ENCODE measurements at regions not wholly inside any gene's neighbourhood (a gene's known extent, or its start where the extent isn't known, plus 50 kb on each side); places are given as distances from the start of the nearest gene placed in this dataset.

GRCh38 chr10:118246332-118247295, 95.5 kb downstream of the FAM204A start:
- H3K36me3 Mint-ChIP-seq (ENCODE audit: low read depth) = no peaks in the 10 kb centered on the region
- H3K4me3 Mint-ChIP-seq = no peak overlapping the region

DNA sequence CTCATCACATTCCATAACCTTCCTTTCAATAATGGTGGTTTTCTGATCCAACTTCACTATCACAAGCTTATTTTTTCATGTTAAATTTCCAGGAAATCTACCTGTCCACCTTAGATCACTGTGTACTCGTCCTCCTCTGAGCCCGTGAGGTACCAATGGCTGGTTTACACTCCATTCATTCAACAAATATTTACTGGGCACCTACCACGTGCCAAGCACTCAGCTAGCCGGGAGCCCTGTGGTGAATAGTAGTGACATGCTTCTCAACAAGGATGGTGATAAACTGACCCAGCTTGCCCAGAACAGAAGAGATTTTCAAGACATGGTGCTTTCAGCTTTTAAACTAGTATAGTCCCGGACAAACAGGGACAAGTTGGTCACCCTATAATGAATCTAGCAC, 98.2 kb downstream of the FAM204A start:
- Mint-ChIP-seq H3K36me3 (ENCODE audit: low read depth) (no peaks in the 10 kb centered on the region), H3K9me3 (no peaks in the 10 kb centered on the region), H3K4me1 (ENCODE audit: low read depth) (no peaks in the 10 kb centered on the region), H3K4me3 (no peak overlapping the region), H3K27ac (no peak overlapping the region), H3K27me3 (peaks cover 61% of the 10 kb centered on the region)

More at GRCh38 chr10:118246332-118247295, 95.5 kb downstream of the FAM204A start:
- no peaks in the 10 kb centered on the region for H3K9me3 Mint-ChIP-seq
- H3K27ac Mint-ChIP-seq = no peak overlapping the region
- peaks cover 73% of the 10 kb centered on the region for H3K27me3 Mint-ChIP-seq
- H3K4me1 Mint-ChIP-seq (ENCODE audit: low read depth) = no peaks in the 10 kb centered on the region

- Mint-ChIP-seq H3K4me3 (no peak overlapping the region), H3K27me3 (peaks cover 49% of the 10 kb centered on the region), H3K4me1 (ENCODE audit: low read depth) (no peaks in the 10 kb centered on the region), H3K36me3 (ENCODE audit: low read depth) (no peaks in the 10 kb centered on the region), H3K9me3 (no peaks in the 10 kb centered on the region), H3K27ac (no peak overlapping the region)
Measured at GRCh38 chr10:118241229-118242137, 100.6 kb downstream of the FAM204A start.

DNA sequence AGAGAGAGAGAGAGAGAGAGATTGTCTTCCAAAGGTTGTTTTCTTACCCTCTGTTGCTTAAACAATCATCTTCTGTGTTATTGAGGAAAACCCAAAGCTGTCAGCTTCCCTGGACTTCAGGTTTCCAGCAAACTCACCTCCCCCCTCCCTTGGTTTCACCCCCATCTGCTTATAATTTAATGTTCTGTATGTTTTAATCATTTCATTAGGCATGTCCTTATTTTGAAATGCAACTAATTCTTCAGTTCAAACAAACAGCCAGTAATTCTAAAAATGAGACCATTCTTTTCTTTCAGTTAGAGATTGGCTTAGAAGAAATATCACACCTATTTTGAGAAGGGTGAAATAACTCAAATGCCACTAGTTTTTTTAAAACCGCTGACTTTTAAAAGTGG, 102.9 kb downstream of the FAM204A start:
- H3K36me3 Mint-ChIP-seq (ENCODE audit: low read depth) = no peaks in the 10 kb centered on the region
- no peak overlapping the region for H3K4me3 Mint-ChIP-seq
- no peak overlapping the region for H3K27ac Mint-ChIP-seq
- H3K9me3 Mint-ChIP-seq = no peaks in the 10 kb centered on the region
- H3K4me1 Mint-ChIP-seq (ENCODE audit: low read depth) = no peaks in the 10 kb centered on the region
- peaks cover 33% of the 10 kb centered on the region for H3K27me3 Mint-ChIP-seq

- H3K27ac Mint-ChIP-seq = no peak overlapping the region
- H3K36me3 Mint-ChIP-seq (ENCODE audit: low read depth) = no peaks in the 10 kb centered on the region
- no peaks in the 10 kb centered on the region for H3K9me3 Mint-ChIP-seq
- H3K4me1 Mint-ChIP-seq (ENCODE audit: low read depth) = no peaks in the 10 kb centered on the region
- H3K27me3 Mint-ChIP-seq = peaks cover 27% of the 10 kb centered on the region
- H3K4me3 Mint-ChIP-seq = no peak overlapping the region
Measured at GRCh38 chr10:118238573-118239235, 103.4 kb downstream of the FAM204A start.

DNA sequence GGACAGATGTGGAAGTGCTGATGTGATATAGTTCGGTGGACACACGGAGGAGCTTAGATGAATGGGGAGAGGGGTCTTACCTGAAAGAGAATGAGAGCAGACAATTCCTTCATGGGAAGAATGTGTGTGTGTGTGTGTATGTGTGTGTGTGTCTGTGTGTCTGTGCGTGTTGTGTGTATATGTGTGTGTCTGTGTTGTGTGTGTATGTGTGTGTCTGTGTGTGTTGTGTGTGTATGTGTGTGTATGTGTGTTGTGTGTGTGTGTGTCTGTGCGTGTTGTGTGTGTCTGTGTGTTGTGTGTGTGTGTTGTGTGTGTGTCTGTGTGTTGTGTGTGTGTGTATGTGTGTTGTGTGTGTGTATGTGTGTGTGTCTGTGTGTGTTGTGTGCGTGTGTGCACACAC, 104.2 kb downstream of the FAM204A start:
- Mint-ChIP-seq H3K9me3 (no peaks in the 10 kb centered on the region), H3K27ac (no peak overlapping the region), H3K4me3 (no peak overlapping the region), H3K4me1 (ENCODE audit: low read depth) (no peaks in the 10 kb centered on the region), H3K36me3 (ENCODE audit: low read depth) (no peaks in the 10 kb centered on the region), H3K27me3 (peaks cover 22% of the 10 kb centered on the region)

DNA sequence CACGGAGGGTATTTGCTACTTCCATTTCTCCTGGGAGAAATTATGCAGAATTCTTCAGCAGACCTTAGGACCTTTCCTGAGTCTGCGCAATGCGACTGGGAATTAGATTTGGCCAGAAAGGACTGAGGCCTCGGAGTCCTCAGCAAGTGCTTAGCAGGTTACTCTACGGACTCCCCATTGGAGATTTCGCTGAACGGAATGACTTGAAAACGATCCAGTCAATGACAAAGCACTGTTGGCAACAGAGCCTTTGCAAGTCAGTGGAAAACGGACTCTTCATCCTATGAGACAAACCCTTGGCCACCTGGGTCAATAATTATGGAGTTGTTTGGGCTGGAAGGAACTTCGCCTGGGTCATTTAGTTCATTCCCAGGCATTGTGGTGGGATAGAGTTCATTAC, 107.4 kb downstream of the FAM204A start:
- no peaks in the 10 kb centered on the region for H3K4me1 Mint-ChIP-seq (ENCODE audit: low read depth)
- H3K9me3 Mint-ChIP-seq = no peaks in the 10 kb centered on the region
- H3K4me3 Mint-ChIP-seq = no peak overlapping the region
- peaks cover 19% of the 10 kb centered on the region for H3K27me3 Mint-ChIP-seq
- H3K27ac Mint-ChIP-seq = no peak overlapping the region
- no peaks in the 10 kb centered on the region for H3K36me3 Mint-ChIP-seq (ENCODE audit: low read depth)

GRCh38 chr10:118220346-118220850, 121.7 kb downstream of the FAM204A start:
- Mint-ChIP-seq H3K36me3 (ENCODE audit: low read depth) (no peaks in the 10 kb centered on the region), H3K27me3 (peaks cover 24% of the 10 kb centered on the region), H3K9me3 (peaks cover 4% of the 10 kb centered on the region), H3K4me3 (no peak overlapping the region), H3K27ac (no peak overlapping the region), H3K4me1 (ENCODE audit: low read depth) (no peaks in the 10 kb centered on the region)

- Mint-ChIP-seq H3K9me3 (no peaks in the 10 kb centered on the region), H3K36me3 (ENCODE audit: low read depth) (no peaks in the 10 kb centered on the region), H3K4me3 (no peak overlapping the region), H3K4me1 (ENCODE audit: low read depth) (no peaks in the 10 kb centered on the region), H3K27ac (no peak overlapping the region), H3K27me3 (peaks cover 16% of the 10 kb centered on the region)
Measured at GRCh38 chr10:118218562-118218961, 123.6 kb downstream of the FAM204A start.

DNA sequence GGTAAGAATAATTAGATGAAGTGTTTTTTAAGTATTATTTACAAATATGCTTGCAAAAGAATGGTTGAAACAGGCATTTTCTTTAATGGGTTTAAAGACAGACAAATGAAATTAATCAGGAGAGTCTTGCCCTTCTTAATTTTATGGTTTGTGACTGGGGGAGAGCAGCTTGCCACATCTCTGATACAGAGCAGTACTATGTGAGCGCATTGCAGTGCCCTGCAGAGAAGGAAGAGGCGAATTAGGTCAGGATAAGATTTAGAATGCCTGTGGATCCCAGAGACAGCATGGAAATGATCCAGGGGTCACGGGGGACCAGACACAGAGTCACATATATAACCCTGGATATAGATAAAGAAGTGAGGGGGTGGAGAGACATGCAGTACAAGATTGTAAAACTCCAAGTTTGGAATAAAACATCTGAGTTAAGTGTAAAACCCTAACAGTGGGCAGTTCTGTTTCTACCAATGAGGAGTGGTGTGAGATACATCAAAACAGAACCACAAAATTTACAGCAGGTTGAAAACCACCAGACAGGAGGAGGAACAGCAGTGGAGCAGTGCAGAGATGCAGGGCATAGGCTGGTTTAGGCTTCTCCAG, 125.5 kb downstream of the FAM204A start:
- Mint-ChIP-seq H3K27ac (no peak overlapping the region), H3K4me1 (ENCODE audit: low read depth) (no peaks in the 10 kb centered on the region)

GRCh38 chr10:118216020-118216419, 126.1 kb downstream of the FAM204A start:
- peaks cover 10% of the 10 kb centered on the region for H3K27me3 Mint-ChIP-seq
- no peaks in the 10 kb centered on the region for H3K36me3 Mint-ChIP-seq (ENCODE audit: low read depth)
- H3K4me1 Mint-ChIP-seq (ENCODE audit: low read depth) = no peaks in the 10 kb centered on the region
- no peaks in the 10 kb centered on the region for H3K9me3 Mint-ChIP-seq
- no peak overlapping the region for H3K4me3 Mint-ChIP-seq
- no peak overlapping the region for H3K27ac Mint-ChIP-seq

More for the DNA sequence above, 125.5 kb downstream of the FAM204A start:
- Mint-ChIP-seq H3K4me3 (no peak overlapping the region), H3K9me3 (no peaks in the 10 kb centered on the region), H3K27me3 (peaks cover 13% of the 10 kb centered on the region), H3K36me3 (ENCODE audit: low read depth) (no peaks in the 10 kb centered on the region)

DNA sequence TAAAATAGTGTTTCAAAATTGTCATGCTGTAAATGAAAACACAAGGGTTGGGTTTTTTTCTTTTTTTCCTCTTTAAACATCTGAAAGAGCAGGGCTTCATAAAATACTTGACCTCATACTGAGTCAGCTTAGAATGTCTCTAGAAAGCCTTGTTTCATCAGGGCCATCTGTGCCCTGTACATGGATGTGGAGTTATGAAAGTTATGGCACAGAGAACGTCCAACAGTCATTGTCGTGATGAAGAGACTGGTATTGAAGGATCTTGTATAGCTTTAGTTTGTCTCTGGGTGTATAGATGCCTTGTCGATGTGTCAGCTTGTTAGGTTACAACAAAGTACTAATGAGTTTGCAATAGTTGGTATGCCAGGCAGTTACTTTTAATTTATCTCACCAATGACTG, 127.3 kb downstream of the FAM204A start:
- Mint-ChIP-seq H3K27me3 (peaks cover 10% of the 10 kb centered on the region), H3K9me3 (no peaks in the 10 kb centered on the region), H3K36me3 (ENCODE audit: low read depth) (no peaks in the 10 kb centered on the region), H3K4me3 (no peak overlapping the region), H3K4me1 (ENCODE audit: low read depth) (no peaks in the 10 kb centered on the region), H3K27ac (no peak overlapping the region)

DNA sequence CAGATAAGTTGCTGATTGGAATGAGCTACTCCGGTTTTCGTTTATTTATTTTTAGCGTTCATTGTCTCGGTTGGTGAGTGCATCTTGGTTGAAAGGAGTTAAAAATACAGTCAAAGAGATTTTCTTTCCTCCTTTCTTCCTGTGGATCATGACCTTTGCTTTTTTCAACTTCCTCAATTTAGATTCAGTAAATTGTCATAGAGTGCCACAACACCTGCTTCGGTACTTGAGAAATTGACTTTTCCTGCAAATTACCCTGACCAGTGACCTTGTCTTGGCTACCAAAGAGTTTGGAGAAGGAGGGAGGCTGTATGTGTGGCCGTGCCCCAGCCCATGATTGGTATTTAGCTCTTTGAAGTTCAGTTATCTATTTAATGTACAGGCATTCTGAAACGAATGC, 128.7 kb downstream of the FAM204A start:
- no peak overlapping the region for H3K4me3 Mint-ChIP-seq
- H3K27me3 Mint-ChIP-seq = peaks cover 17% of the 10 kb centered on the region
- no peaks in the 10 kb centered on the region for H3K4me1 Mint-ChIP-seq (ENCODE audit: low read depth)
- H3K36me3 Mint-ChIP-seq (ENCODE audit: low read depth) = no peaks in the 10 kb centered on the region
- H3K9me3 Mint-ChIP-seq = no peaks in the 10 kb centered on the region
- no peak overlapping the region for H3K27ac Mint-ChIP-seq

- Mint-ChIP-seq H3K36me3 (ENCODE audit: low read depth) (no peaks in the 10 kb centered on the region), H3K27ac (no peak overlapping the region), H3K27me3 (peaks cover 18% of the 10 kb centered on the region), H3K4me1 (ENCODE audit: low read depth) (no peaks in the 10 kb centered on the region), H3K9me3 (no peaks in the 10 kb centered on the region), H3K4me3 (no peak overlapping the region)
Measured at GRCh38 chr10:118210276-118210675, 131.8 kb downstream of the FAM204A start.

Data from stimulated activated naive CD8-positive, alpha-beta T cell treated with anti-CD3 and anti-CD28 coated beads, Interleukin-15, Interleukin-2, amounts not matched to agents 100 ng/mL and 50 ng/mL, for 24 hours (primary cell).